Tibial artery (tissue), 4 donors: ENCODE measurements at regions not wholly inside any gene's neighbourhood (a gene's known extent, or its start where the extent isn't known, plus 50 kb on each side); places are given as distances from the start of the nearest gene placed in this dataset.

Source experiments
- DNase-seq, 2 donors: peaks; one replicate each; pipeline ENCODE4 v3.0.0-alpha.2; 2019
- H3K27ac ChIP-seq, 2 donors: fragments of 200-600 bp; sonication (generic) in 1 of 2; 1 replicate in 1 of 2; 2 replicates in 1 of 2; pipeline ENCODE4 v1.5.1; 2018 to 2019; ENCODE audit warnings: mild to moderate bottlenecking in 1 of 2
- H3K27me3 ChIP-seq, 2 donors: fragments of 200-600 bp; sonication (generic) in 1 of 2; one replicate each; pipeline versions ENCODE4 v1.5.1 to v1.6.0; 2016 to 2019
- H3K36me3 ChIP-seq, 3 donors: fragments of 200-600 bp; sonication (generic) in 2 of 3; one replicate each; pipeline ENCODE4 v1.5.1; 2016 to 2019; ENCODE audit warnings: mild to moderate bottlenecking in 2 of 3
- H3K4me1 ChIP-seq, 4 donors: fragments of 200-600 bp; sonication (generic) in 2 of 4; 1 replicate in 3 of 4; 2 replicates in 1 of 4; pipeline ENCODE4 v1.5.1; 2016 to 2019
- H3K4me3 ChIP-seq, 2 donors: fragments of 200-600 bp; sonication (generic) in 1 of 2; 1 replicate in 1 of 2; 2 replicates in 1 of 2; pipeline ENCODE4 v1.5.1; 2018 to 2019; ENCODE audit warnings: mild to moderate bottlenecking in 2 of 2
- H3K9me3 ChIP-seq, 3 donors: fragments of 200-600 bp; sonication (generic) in 1 of 3; one replicate each; pipeline ENCODE4 v1.5.1; 2016 to 2019
- intact Hi-C: fragments of 100-400 bp; cut with DNase I; formaldehyde crosslinking; loops from one replicate; pipeline ENCODE4 v1.15.0; 2023; ENCODE audit warnings: low total_unique reads
- TF ChIP-seq, protein P1 (sequence below), 2 experiments: fragments of 200-600 bp in 1 of 2; fragments of 450-650 bp in 1 of 2; IDR thresholded peaks; one replicate each; pipeline ENCODE4 v1.5.1; 2017 to 2019; ENCODE audit warnings: antibody characterized with exemption in 2 of 2, mild to moderate bottlenecking in 1 of 2, moderate library complexity in 1 of 2

DNA sequence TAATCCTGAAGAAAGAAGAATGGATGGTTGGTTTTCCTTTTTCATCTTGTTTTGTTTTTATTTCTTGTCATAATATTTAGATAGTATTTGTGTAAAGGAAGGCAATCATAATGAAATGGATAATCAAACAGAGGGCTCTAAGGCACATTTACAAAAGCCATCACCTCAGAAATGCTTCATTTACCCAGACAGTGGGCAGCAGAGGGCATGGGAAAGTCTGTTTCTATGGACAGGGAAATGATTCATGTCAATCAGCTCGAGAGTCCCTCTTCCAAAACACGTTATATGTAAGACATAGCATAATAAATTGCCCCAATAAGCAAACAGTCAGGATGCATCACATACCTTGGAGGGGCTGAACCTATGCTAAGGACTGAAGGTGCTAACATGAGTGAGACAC is 426.1 kb downstream of the PLPP3 start:
- Histone ChIP-seq H3K27ac (no peak overlapping the region), H3K4me3 (no peak overlapping the region), H3K9me3 (no peaks in the 10 kb centered on the region), H3K4me1 (peaks cover 0 to 14% (median 2%) of the 10 kb centered on the region in 4 donors), H3K27me3 (no peaks in the 10 kb centered on the region), H3K36me3 (no peaks in the 10 kb centered on the region)
- intact Hi-C loops = no loop called here
- TF ChIP-seq, protein P1, sequence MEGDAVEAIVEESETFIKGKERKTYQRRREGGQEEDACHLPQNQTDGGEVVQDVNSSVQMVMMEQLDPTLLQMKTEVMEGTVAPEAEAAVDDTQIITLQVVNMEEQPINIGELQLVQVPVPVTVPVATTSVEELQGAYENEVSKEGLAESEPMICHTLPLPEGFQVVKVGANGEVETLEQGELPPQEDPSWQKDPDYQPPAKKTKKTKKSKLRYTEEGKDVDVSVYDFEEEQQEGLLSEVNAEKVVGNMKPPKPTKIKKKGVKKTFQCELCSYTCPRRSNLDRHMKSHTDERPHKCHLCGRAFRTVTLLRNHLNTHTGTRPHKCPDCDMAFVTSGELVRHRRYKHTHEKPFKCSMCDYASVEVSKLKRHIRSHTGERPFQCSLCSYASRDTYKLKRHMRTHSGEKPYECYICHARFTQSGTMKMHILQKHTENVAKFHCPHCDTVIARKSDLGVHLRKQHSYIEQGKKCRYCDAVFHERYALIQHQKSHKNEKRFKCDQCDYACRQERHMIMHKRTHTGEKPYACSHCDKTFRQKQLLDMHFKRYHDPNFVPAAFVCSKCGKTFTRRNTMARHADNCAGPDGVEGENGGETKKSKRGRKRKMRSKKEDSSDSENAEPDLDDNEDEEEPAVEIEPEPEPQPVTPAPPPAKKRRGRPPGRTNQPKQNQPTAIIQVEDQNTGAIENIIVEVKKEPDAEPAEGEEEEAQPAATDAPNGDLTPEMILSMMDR (IDR thresholded peaks at IDR 0.05) = no peak
- no peak for DNase-seq

DNA sequence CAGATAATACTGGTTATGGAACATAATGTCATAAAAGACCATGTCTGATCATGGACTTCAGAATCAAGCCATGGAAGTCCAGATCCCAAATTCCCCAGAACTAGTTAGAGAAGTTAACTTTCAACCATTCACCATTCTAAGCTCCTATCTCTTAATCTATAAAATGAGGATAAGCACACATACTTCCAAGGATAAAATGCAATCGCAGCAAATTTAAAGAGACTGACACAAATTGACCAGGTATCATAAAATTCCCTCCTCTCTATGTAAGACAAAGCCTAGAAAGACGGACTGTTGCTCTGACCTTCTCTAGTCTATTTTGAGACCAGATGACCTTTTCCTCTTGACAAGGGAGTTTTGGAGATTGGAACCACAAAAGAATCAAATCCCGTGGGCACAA is 426.7 kb downstream of the PLPP3 start:
- TF ChIP-seq, protein P1 (IDR thresholded peaks at IDR 0.05) = no peak
- H3K36me3 ChIP-seq = no peaks in the 10 kb centered on the region
- intact Hi-C loops = no loop called here
- H3K4me3 ChIP-seq = no peak overlapping the region
- H3K27ac ChIP-seq = no peak overlapping the region
- H3K27me3 ChIP-seq = no peaks in the 10 kb centered on the region
- H3K9me3 ChIP-seq = no peaks in the 10 kb centered on the region
- H3K4me1 ChIP-seq = peaks cover 0 to 19% (median 3%) of the 10 kb centered on the region in 4 donors
- DNase-seq = no peak

- H3K4me1 ChIP-seq = peaks cover 0 to 23% (median 11%) of the 10 kb centered on the region in 4 donors
- intact Hi-C loops = no loop called here
- H3K27ac ChIP-seq = no peak overlapping the region
- no peak for DNase-seq
- no peaks in the 10 kb centered on the region for H3K36me3 ChIP-seq
- H3K27me3 ChIP-seq = no peaks in the 10 kb centered on the region
- H3K9me3 ChIP-seq = no peaks in the 10 kb centered on the region
- TF ChIP-seq, protein P1 (IDR thresholded peaks at IDR 0.05) = no peak
- H3K4me3 ChIP-seq = no peak overlapping the region
Observed at GRCh38 chr1:56151402-56151801, 428.0 kb downstream of the PLPP3 start.

GRCh38 chr1:56150441-56151215 is 428.7 kb downstream of the PLPP3 start:
- TF ChIP-seq, protein P1 (IDR thresholded peaks at IDR 0.05) = no peak

DNA sequence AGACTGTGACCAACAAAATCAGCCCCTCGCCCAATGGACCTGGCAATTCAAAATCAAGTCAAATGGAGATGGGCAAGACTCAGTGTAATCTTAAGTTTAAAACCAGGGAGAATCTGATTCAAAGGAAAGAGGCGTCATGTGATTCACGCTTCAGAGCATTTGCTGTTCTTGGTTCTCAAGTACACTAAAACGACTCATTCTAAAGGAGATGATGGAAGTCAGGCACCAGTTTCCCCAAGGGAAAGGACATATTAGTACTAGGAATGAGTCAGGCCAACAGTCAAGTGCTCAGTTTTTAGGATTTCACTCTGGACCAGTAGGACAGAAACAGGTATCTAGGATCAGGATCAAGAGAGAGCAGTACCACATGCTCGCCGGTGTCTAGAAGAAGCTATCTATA is 429.6 kb downstream of the PLPP3 start:
- H3K27ac ChIP-seq = no peak overlapping the region
- TF ChIP-seq, protein P1 (IDR thresholded peaks at IDR 0.05) = no peak
- intact Hi-C loops = no loop called here
- H3K36me3 ChIP-seq = no peaks in the 10 kb centered on the region
- no peak for DNase-seq
- no peaks in the 10 kb centered on the region for H3K27me3 ChIP-seq
- H3K4me1 ChIP-seq = peaks cover 0 to 31% (median 13%) of the 10 kb centered on the region in 4 donors
- no peaks in the 10 kb centered on the region for H3K9me3 ChIP-seq
- H3K4me3 ChIP-seq = no peak overlapping the region

More at GRCh38 chr1:56150441-56151215, 428.7 kb downstream of the PLPP3 start:
- Histone ChIP-seq H3K36me3 (no peaks in the 10 kb centered on the region), H3K9me3 (no peaks in the 10 kb centered on the region), H3K4me1 (peaks cover 0 to 31% (median 13%) of the 10 kb centered on the region in 4 donors), H3K27me3 (no peaks in the 10 kb centered on the region), H3K27ac (no peak overlapping the region), H3K4me3 (no peak overlapping the region)
- intact Hi-C loops = no loop called here
- no peak for DNase-seq
